Skeletal muscle satellite cell (primary cell): ENCODE measurements at regions not wholly inside any gene's neighbourhood (a gene's known extent, or its start where the extent isn't known, plus 50 kb on each side); places are given as distances from the start of the nearest gene placed in this dataset.
"Not testable (repeated sequence)": the region's sequence is repeated elsewhere in the genome, so short reads cannot be mapped to it uniquely, and the experiment has no call there.

ENCODE experiments used
- H3K27me3 ChIP-seq: 2 replicates; pipeline ENCODE4 v1.7.0; 2013; ENCODE audit warnings: low read length; ENCODE audit not compliant: control insufficient read depth, insufficient read depth
- H3K36me3 ChIP-seq: 2 replicates; pipeline ENCODE4 v1.7.0; 2013; ENCODE audit warnings: mild to moderate bottlenecking, control low read depth, low read length; ENCODE audit not compliant: insufficient read depth
- H3K4me1 ChIP-seq: 2 replicates; pipeline ENCODE4 v1.7.0; 2013; ENCODE audit warnings: low read length; ENCODE audit not compliant: control insufficient read depth, insufficient read depth
- H3K4me2 ChIP-seq: 2 replicates; pipeline ENCODE4 v1.7.0; 2013; ENCODE audit warnings: mild to moderate bottlenecking, low read length
- H3K4me3 ChIP-seq: 2 replicates; pipeline ENCODE4 v1.7.0; 2013; ENCODE audit warnings: low read length
- H3K9ac ChIP-seq: 2 replicates; pipeline ENCODE4 v1.7.0; 2013; ENCODE audit warnings: mild to moderate bottlenecking, low read depth, low read length, moderate library complexity
- H3K9me3 ChIP-seq: replicated peaks from 2 replicates; pipeline ENCODE4 v1.7.0; 2013; ENCODE audit warnings: mild to moderate bottlenecking, control low read depth, low read length

GRCh38 chr2:200126680-200127079, 171.3 kb downstream of the MAIP1 start:
- not testable (repeated sequence) for H3K9me3 ChIP-seq, H3K9ac ChIP-seq, H3K4me3 ChIP-seq, H3K27me3 ChIP-seq, H3K4me2 ChIP-seq, H3K36me3 ChIP-seq
- H3K4me1 ChIP-seq, result peaks cover 11% of the 10 kb centered on the region

- H3K9ac ChIP-seq, result no peak overlapping the region
- no peak overlapping the region for H3K4me2 ChIP-seq
- H3K27me3 ChIP-seq, result no peaks in the 10 kb centered on the region
- no peaks in the 10 kb centered on the region for H3K36me3 ChIP-seq
- peaks cover 11% of the 10 kb centered on the region for H3K4me1 ChIP-seq
- no peaks in the 10 kb centered on the region for H3K9me3 ChIP-seq
- no peak overlapping the region for H3K4me3 ChIP-seq
These were observed 172.5 kb downstream of the MAIP1 start for GRCh38 chr2:200127848-200128247.

- Histone ChIP-seq H3K9ac (no peak overlapping the region), H3K4me3 (no peak overlapping the region), H3K4me2 (no peak overlapping the region), H3K4me1 (peaks cover 11% of the 10 kb centered on the region), H3K36me3 (no peaks in the 10 kb centered on the region), H3K9me3 (no peaks in the 10 kb centered on the region), H3K27me3 (no peaks in the 10 kb centered on the region)
These were observed 172.9 kb downstream of the MAIP1 start for GRCh38 chr2:200128296-200128695.

- H3K9ac ChIP-seq, result no peak overlapping the region
- H3K4me2 ChIP-seq, result no peak overlapping the region
- H3K4me3 ChIP-seq, result no peak overlapping the region
- no peaks in the 10 kb centered on the region for H3K9me3 ChIP-seq
- H3K4me1 ChIP-seq, result peaks cover 11% of the 10 kb centered on the region
- no peaks in the 10 kb centered on the region for H3K27me3 ChIP-seq
- H3K36me3 ChIP-seq, result no peaks in the 10 kb centered on the region
These were observed 174.5 kb downstream of the MAIP1 start for GRCh38 chr2:200129721-200130462.

GRCh38 chr2:200130762-200131166, 175.4 kb downstream of the MAIP1 start:
- Histone ChIP-seq H3K4me1 (peaks cover 11% of the 10 kb centered on the region), H3K36me3 (no peaks in the 10 kb centered on the region), H3K9me3 (no peaks in the 10 kb centered on the region), H3K27me3 (no peaks in the 10 kb centered on the region), H3K9ac (no peak overlapping the region), H3K4me3 (no peak overlapping the region), H3K4me2 (no peak overlapping the region)

GRCh38 chr2:200131307-200131706, 175.2 kb upstream of the SPATS2L start:
- Histone ChIP-seq H3K4me2 (no peak overlapping the region), H3K4me1 (peaks cover 11% of the 10 kb centered on the region), H3K9ac (no peak overlapping the region), H3K9me3 (no peaks in the 10 kb centered on the region), H3K27me3 (no peaks in the 10 kb centered on the region), H3K4me3 (no peak overlapping the region), H3K36me3 (no peaks in the 10 kb centered on the region)

- Histone ChIP-seq H3K9ac (no peak overlapping the region), H3K36me3 (no peaks in the 10 kb centered on the region), H3K4me3 (no peak overlapping the region), H3K4me2 (no peak overlapping the region), H3K27me3 (no peaks in the 10 kb centered on the region), H3K9me3 (no peaks in the 10 kb centered on the region), H3K4me1 (peaks cover 17% of the 10 kb centered on the region)
These were observed 171.4 kb upstream of the SPATS2L start for GRCh38 chr2:200135082-200135481.

GRCh38 chr2:200136655-200137054, 169.8 kb upstream of the SPATS2L start:
- Histone ChIP-seq H3K9me3 (no peaks in the 10 kb centered on the region), H3K9ac (no peak overlapping the region), H3K4me2 (no peak overlapping the region), H3K4me3 (no peak overlapping the region), H3K36me3 (no peaks in the 10 kb centered on the region), H3K27me3 (no peaks in the 10 kb centered on the region), H3K4me1 (peaks cover 6% of the 10 kb centered on the region)

GRCh38 chr2:200137271-200137670, 169.2 kb upstream of the SPATS2L start:
- Histone ChIP-seq H3K9ac (no peak overlapping the region), H3K4me1 (peaks cover 6% of the 10 kb centered on the region), H3K9me3 (no peaks in the 10 kb centered on the region), H3K4me2 (no peak overlapping the region), H3K27me3 (no peaks in the 10 kb centered on the region), H3K4me3 (no peak overlapping the region), H3K36me3 (no peaks in the 10 kb centered on the region)

GRCh38 chr2:200137691-200138090, 168.8 kb upstream of the SPATS2L start:
- Histone ChIP-seq H3K4me3 (no peak overlapping the region), H3K9me3 (no peaks in the 10 kb centered on the region), H3K27me3 (no peaks in the 10 kb centered on the region), H3K4me1 (peaks cover 6% of the 10 kb centered on the region), H3K4me2 (no peak overlapping the region), H3K36me3 (no peaks in the 10 kb centered on the region), H3K9ac (no peak overlapping the region)

- H3K4me2 ChIP-seq, result no peak overlapping the region
- no peaks in the 10 kb centered on the region for H3K36me3 ChIP-seq
- H3K4me1 ChIP-seq, result peaks cover 6% of the 10 kb centered on the region
- H3K4me3 ChIP-seq, result no peak overlapping the region
- no peaks in the 10 kb centered on the region for H3K9me3 ChIP-seq
- H3K9ac ChIP-seq, result no peak overlapping the region
- no peaks in the 10 kb centered on the region for H3K27me3 ChIP-seq
These were observed 167.9 kb upstream of the SPATS2L start for GRCh38 chr2:200138391-200139124.

- Histone ChIP-seq H3K36me3 (no peaks in the 10 kb centered on the region), H3K4me2 (no peak overlapping the region), H3K4me3 (no peak overlapping the region), H3K4me1 (peaks cover 3% of the 10 kb centered on the region), H3K9ac (no peak overlapping the region), H3K9me3 (no peaks in the 10 kb centered on the region), H3K27me3 (no peaks in the 10 kb centered on the region)
These were observed 161.9 kb upstream of the SPATS2L start for GRCh38 chr2:200144571-200144970.
